AG08395 (cell line): ENCODE measurements at regions not wholly inside any gene's neighbourhood (a gene's known extent, or its start where the extent isn't known, plus 50 kb on each side); places are given as distances from the start of the nearest gene placed in this dataset.

ENCODE experiments used
- DNase-seq: peaks from one replicate; pipeline ENCODE4 v3.0.0; 2012; ENCODE audit warnings: mixed read lengths, low spot score

DNA sequence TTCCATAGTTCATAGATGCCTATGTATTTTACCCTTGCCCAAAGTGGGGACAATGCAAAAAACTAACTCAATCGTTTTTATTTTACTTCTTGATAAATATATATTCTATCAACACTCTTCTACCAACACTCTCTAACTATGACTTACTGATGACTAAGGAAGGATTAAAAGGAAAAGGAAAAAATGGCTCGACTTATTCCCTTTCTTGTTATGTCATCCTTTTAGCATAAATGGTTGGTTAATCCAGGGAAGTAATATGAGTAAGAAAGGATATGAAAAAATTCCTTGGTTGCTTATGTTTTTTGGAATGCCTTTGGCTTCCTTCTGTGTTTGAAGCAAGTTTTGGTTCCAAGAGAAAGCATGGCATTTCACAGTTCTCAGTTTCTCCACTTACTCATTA is 1087.1 kb downstream of the C4orf33 start:
- DNase-seq = no peak

DNA sequence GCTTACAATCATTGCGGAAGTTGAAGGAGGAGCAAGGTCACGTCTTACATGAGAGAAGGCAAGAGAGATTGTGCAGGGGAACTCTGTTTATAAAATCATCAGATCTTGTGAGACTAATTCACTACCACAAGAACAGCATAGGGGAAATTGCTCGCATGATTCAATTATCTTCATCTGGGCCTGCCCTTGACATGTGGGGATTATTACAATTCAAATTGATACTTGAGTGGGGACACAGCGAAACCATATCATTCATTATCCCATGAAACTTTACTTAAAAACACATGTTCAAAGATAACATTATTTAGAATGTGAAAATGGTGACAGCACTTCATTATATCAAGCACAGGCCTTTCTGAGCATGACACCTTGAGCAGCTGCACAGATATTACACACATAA is 1087.8 kb downstream of the C4orf33 start:
- DNase-seq = no peak

DNA sequence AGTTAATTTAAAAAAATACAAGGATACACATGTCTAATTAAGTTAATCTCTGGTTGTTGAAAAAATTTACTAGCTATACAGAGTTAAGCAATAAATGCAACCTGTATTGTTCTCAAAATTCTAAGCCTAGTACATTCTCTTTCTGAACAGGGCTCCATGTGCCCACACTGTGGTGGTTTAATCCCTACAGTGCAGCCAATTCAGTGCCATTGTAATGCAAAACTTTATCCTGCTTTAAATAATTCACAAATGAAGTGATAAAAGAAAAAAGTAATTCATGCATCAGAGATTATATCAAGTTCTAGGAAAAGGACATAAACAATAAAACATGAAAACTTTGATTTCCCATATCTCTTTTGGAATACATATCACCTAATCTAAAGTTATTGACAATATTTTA is 1089.2 kb downstream of the C4orf33 start:
- no peak for DNase-seq

DNA sequence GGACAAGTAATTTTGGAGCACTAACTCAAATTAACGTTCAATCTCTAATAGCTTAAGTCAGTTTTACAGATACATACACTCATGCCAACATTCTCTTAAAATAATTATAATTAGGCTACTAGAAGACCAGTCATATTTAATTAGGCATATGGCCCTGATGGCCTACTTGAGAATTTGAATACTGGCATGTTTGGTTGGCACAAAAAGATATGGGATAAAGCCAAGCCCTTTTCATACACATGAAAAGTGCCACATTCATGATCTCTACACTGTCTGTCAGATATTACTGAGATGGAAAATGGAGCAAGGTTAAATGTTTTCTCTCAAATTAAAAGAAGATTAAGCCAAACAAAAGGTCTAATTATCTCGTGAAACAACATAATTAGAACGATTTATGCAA is 1091.0 kb downstream of the C4orf33 start:
- no peak for DNase-seq

DNA sequence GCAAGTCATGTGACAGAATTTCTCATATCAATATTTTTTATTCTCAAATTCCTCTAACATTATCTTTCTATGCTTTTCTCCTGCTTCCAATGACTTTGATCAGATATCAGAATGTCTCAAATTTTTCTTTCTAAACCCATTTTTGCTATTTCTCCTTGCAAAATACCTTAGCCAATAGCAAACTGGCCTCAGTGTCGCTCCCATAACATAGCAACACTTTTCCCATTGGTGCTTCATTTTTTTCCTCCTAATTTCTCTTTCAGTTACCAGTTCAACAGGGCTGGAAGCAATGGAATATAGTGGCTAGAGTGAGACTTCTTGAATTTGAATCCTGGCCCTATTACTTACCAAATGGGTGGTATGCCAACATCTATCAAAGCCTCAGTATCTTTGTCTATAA is 1091.6 kb downstream of the C4orf33 start:
- no peak for DNase-seq

DNA sequence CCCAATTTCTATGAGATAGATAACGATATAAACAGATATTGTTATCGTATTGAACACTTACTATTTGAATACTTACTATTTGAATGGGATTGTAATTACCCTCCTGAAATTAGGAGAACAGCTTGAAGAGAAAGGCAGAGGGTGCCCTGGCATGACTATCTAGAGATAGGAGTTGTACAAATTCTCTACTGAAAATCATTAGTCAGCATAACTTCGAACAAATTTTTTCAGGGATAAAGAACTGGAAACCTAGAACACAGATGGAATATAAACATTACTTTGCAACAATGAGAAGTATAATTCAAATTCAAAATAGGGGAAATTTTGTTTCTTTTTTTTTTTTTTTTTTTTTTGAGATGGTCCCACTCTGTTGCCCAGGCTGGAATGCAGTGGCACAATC is 1096.8 kb downstream of the C4orf33 start:
- DNase-seq = no peak

DNA sequence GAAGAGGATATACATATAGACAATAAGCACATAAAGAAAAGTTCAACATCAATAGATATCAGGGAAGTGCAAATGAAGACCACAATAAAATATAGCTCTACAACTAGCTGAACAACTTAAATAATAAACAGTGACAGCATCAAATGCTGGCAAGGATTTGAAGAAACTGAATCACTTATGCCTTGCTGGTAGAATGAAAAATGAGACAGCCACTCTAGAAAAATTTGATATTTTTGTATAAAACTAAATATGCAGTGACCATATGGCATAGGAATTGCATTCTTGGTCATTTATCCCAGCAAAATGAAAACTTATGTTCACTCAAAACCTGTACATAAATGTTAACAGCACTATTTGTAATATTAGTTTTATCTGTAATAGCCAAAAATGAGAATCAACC is 1102.0 kb downstream of the C4orf33 start:
- no peak for DNase-seq

DNA sequence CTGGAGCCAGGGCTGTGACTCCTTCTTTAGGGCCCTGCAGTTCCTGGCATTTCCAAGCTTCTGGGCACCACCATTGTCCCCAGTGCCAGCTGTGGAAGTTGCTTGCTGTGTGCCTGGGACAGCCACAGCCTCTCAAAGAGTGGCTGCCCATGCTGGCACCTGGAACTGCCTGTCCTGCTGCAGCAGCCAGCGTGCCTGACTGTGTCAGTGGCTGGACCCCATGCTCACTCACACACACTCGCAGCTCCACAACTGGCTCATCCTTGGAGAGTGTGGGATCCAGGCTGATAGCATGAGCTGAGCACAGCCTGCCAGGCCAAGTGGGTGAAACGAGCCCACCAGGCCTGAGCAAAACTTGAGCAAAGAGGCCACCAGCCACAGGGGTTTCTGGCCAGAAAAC is 1107.6 kb downstream of the C4orf33 start:
- no peak for DNase-seq

DNA sequence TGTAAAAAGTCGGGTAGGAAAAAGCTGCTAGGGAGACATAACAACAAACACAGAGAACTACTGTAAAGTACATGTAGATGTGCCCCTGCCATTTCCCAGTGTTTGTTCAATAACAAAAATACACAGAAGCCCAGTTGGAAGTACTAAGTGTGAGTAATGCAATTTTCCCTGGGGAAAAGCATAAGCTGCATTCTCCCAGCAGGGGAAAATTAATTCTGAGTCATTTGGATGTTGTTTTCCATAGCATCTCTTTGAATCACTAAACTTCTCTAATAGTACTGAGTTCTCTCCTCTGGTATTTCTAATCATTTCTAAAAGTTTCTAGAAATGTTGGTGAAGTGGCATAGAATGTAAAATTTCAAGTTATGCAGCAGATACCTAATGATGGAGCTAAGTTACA is 1114.9 kb downstream of the C4orf33 start:
- DNase-seq = peak; percentile 24

DNA sequence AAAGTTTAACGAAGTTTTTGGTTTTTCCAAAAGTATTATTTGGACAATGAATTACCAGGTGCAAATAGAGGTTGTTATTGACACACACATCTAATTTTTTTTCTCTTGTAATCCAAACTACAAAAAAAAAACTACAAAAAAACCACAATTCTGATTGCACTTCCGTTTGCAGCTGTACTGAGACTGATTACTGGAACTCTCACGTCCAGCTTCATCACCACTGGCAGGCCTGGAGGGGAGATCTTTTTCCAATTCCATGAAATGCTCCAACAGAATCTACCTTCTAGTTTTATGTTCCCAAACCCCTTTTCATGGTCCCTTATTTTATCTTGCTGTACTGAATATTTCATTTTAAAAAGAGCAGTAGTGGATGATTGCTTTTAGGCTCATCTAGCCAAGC is 1118.3 kb downstream of the C4orf33 start:
- DNase-seq = no peak

DNA sequence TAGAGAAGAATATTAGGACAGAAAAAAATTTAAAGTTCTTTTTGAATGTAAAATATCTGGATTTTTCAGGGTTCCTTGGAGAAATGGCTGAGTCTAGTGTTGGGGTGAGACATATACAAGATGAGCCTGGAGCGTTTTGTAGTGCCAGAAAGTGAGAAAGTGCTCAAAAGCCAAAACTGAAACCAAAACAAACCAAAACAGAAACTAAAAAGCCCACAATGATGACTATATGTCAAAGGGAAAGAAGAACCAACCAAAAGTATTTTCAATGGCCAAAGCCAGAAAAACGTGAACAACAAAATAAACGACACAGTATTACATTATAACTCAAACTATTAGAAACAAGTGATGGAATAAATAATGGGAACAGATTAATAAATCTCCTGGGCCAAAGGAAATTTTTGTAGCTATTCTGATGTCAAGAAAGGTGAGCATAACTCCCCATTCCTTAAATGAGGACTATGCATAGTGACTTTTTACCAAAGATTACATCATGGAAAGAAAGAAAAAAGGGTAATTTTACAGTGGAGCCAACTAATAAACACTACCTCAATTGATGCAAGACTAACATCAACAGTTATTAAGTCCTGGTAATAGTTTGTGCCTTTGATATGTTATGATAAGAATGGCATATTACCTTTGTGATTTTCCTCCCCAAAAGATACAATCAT is 1137.6 kb downstream of the C4orf33 start:
- DNase-seq = no peak

DNA sequence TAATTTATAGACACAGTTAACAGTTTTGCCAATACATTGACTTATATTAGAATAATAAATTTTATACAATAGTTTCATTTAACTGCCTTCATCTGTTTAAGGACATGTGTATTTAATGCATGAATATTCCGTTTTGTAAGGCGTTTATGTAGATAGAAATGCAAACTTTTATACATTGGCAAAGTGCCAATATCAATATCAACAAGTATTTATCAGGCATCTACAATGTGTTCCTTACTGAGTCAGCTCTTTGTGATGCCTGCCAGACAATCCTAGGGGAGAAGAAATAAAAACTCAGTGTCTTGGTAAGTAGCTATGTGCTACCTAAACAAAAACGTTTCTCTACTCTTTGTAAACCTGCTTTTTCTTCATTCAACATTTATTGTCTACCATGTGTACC is 1142.2 kb downstream of the C4orf33 start:
- no peak for DNase-seq

DNA sequence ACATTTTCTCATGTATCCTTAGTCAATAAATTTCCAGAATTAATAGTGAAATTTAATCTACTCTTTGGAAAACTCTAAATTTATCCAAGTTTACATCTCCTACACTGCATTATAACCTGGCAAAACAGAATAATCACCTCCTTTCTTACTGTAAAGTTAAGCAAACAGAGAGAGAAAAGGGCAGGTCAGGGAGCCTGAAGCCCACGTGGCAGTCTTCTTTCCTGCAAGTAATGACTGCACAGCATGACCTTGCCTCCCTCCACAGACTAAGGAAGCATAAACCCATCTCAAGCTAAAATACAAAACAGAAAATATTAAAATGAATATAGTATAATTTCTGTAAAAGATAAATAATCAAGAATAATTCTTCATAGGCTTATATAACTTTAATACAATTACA is 1153.0 kb downstream of the C4orf33 start:
- no peak for DNase-seq

DNA sequence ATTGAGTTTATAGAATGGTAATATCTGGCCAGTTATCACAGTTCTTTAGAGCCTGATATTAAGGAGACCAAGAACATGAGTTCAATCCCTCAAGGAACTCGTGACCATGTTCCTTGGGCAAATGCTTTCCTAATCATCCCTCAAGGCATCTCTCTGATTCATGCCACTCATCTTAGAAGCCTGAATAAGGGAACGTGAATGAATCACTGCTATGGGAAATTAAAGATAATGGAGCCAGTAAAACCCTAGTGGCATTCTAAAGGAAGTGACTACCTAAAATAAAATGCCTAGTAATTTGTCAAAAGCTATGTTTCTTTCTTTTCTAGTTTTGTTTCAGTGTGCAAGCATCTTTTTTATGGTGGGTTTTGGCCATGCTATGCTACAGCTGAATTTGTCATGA is 1161.3 kb downstream of the C4orf33 start:
- DNase-seq = peak; percentile 10

DNA sequence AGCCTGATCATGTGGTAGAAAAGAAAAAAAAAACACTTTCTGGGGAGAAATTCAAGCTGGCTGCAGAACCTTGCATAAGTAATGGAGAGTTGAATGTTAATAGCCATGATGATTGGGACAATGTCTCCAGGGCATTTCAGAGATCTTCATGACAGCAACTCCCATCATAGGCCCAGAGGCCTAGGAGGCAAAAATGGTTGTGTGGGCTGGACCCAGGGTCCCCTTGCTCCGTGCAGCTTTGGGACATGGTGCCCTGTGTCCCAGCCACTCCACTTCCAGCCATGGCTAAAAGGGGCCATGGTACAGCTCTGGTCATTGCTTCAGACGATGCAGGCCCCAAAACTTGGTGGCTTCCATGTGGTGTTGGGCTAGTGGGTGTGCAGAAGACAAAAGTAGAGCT is 1170.9 kb downstream of the C4orf33 start:
- no peak for DNase-seq

DNA sequence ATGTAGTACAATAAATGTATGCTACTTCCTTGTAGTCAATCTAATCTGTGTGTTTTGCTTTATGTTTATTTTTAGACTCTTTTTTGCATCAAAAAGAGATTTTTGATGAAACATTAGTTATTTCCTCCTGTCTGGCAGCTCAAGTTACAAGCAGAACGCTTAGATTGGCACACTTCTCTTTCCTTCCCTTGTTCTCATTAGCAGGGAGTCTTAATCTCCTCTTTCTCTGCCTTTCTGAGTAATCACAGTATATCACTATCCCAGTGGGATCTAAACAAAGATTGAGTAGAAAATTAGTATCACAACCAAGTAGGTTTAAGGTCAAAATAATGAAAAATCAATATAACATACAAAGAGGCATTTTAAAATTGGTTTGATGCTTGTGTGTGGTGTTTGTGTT is 1192.6 kb downstream of the C4orf33 start:
- DNase-seq = no peak

DNA sequence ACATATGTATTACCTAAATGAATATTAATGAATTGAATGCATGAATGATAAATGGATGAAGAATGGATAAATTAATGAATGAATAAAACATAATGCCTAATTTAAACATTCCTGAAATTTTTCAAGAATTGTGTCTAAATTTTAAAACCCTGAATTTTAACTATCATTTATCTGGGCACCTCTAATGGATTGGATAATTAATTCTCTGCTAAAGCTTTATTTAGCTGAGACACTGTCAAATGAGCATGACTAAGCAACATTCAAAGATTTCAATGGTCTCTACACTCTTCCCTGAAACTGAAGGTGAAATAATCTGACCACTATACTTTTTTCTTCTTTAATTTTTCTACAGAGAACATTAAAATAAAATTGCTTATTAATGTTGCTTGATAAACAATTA is 1197.7 kb downstream of the C4orf33 start:
- DNase-seq = no peak

DNA sequence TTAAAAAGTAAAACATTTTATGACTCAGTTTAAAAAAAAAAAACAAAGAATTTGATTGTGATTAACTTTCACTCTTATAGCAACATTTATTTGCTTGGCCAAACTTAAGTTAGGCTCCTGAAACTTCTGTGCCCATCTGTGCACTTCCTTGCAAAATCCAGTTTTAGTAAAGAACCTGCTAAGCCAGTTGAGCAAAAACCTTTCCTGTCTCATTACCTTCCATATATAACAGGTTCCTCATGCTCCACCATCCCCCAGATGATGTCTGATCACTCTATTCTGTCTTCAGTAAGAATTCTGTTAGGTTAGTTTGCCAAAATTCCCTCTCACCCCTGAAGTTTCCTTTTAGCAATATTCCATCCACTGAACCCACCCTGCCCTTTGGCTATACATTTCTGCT is 1200.5 kb downstream of the C4orf33 start:
- DNase-seq = no peak

DNA sequence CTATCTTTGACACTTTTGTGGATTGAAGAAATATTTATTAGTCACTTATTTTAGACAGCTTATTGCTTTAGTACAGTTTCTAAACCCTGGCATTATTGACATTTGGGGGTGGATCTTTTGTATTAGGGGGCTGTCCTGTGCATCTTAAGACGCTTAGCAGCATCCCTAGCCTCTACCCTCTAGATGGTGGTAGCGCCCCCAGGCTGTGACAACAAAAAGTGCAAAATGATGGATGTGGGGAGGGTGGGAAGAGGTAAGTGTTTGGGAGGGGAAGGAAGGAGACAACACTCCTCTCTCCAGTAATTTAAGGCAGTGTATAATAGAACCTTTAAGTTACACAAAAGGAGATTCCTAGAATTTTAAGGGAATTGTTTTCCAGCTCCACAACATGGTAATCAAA is 1210.6 kb downstream of the C4orf33 start:
- DNase-seq = no peak

DNA sequence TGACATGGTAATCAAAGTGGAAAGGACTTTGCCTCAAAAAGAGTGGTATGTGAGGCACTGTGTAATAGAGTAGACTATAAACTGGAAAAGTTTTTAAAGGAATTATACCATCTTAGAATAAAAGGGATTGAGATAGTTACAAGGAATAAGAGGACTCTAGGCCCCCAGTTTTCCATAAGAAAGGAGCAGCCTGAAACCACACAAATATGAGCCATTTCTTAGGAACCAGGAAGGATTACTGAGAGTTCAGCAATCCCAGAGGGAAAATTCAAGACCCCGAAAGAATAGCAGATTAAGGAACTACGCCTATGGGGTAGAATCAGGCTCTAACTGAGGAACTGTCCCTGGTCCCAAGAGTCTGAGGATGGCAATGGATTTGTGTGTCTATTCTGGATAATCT is 1213.3 kb downstream of the C4orf33 start:
- DNase-seq = no peak

DNA sequence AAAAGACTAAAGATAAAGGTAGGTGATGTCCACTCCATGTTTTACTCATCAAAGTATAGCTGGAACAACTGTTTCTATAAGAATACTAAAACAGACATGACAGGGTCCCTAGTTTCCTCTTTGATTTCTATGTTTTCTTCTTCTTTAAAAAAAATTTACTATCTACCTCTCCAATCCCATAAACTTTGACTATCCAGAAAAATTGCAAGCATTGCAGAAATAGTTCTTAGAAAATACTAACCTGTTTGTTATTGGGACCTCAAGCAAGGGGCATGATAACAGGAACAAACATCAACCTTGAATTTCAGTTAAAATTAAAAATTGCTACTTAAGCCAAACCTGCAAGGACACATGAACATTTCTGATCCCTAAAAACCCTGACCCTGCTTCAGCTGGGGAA is 1226.5 kb downstream of the C4orf33 start:
- DNase-seq = no peak

DNA sequence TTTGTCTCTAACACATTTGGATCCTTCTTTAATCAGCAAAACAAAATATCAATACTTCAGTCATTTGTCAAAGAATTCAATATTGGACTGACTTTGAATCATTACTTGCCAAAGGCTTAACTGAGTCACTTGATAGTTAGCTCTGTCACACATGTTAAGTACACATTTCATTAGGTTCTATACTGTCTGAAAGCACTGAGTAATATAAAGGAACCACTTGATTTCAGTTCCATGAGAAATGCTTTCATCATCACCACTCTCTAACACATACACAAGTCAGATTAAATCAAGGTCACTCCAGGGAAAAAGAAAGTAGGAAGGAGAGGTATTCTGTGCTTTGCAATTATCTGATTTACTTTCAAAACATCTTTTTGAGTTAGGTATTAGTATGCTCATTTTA is 1233.1 kb downstream of the C4orf33 start:
- no peak for DNase-seq

DNA sequence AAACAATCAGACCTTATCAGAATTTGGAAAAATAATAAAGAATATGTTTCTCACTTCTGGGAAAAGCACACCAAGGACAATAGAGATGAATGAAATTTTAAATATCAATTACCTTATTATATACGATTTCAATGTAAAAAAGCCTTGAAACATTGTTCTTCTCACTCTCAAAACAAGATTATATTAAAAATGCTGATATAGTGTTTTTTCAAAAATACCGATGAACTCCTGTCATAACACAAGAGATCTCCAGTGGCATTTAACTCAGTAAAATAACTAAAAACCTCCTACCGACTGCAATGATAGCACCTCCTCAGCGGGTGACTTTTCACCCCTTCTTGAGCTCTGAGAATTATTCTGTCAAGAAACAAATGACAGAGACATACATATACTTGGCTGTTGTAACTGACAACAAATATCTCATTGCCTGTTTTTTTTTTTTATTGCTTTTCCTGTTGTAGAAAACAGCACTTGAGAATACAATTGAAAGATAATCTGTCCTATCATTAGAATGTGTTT is 1237.3 kb downstream of the C4orf33 start:
- DNase-seq = no peak

DNA sequence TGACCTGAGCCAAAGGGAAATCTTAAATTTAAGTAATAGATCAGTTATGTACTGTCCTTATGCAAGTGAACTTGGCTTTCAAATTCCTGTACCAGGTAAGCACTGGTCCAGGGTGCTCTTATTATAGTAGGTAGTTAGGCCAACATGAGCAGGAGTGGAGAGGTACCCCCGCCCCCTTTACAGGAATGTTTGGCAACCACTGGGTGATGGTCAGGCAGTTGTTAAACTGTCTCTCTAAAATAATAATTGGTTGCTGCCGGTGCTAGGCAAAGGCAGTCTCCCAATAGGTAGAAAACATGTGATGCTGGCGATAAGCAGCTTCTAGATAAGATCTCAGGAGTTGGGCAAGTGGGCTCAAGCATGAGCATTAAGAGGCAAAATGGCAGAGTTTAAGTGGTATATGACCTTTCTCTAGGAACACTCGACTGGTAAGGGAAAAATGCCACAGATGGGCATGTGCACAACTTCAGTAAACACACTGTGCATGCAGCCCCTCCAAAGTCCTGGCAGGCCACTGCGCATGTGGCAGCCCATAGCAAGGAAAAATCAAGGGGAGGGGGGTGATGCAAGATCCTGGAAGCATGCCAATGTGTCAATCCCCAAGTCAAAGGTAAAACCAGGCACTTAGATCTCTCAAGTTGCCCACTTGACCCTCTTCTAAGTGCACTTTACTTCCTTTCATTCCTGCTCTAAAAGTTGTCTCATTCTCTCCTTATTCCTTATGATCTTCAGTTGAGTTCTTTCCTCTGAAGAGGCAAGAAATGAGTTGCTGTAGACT is 1239.7 kb downstream of the C4orf33 start:
- no peak for DNase-seq
